ENCODE measurements at regions not wholly inside any gene's neighbourhood (a gene's known extent, or its start where the extent isn't known, plus 50 kb on each side); places are given as distances from the start of the nearest gene placed in this dataset.
"Not testable (repeated sequence)": the region's sequence is repeated elsewhere in the genome, so short reads cannot be mapped to it uniquely, and the experiment has no call there.

- no peak for DNase-seq
Observed at GRCh38 chr5:167358868-167359492, 932.5 kb upstream of the WWC1 start.

GRCh38 chr5:167361795-167362194, 929.6 kb upstream of the WWC1 start:
- DNase-seq, result no peak

- no peak for DNase-seq
Observed at GRCh38 chr5:167363065-167363464, 928.4 kb upstream of the WWC1 start.

GRCh38 chr5:167375125-167375524, 916.3 kb upstream of the WWC1 start:
- DNase-seq, result no peak

- no peak for DNase-seq
Observed at GRCh38 chr5:167378894-167379723, 912.3 kb upstream of the WWC1 start.

- no peak for DNase-seq
Observed at GRCh38 chr5:167381457-167381856, 910.0 kb upstream of the WWC1 start.

- DNase-seq, result no peak
Observed at GRCh38 chr5:167389537-167389936, 901.9 kb upstream of the WWC1 start.

- DNase-seq, result not testable (repeated sequence)
Observed at GRCh38 chr5:167391286-167391685, 900.2 kb upstream of the WWC1 start.

- no peak for DNase-seq
Observed at GRCh38 chr5:167392240-167392639, 899.2 kb upstream of the WWC1 start.

- no peak for DNase-seq
Observed at GRCh38 chr5:167393358-167393757, 898.1 kb upstream of the WWC1 start.

- DNase-seq, result no peak
Observed at GRCh38 chr5:167402671-167403070, 888.8 kb upstream of the WWC1 start.

GRCh38 chr5:167406513-167406912, 884.9 kb upstream of the WWC1 start:
- DNase-seq, result no peak

GRCh38 chr5:167412556-167412955, 878.9 kb upstream of the WWC1 start:
- no peak for DNase-seq

- no peak for DNase-seq
Observed at GRCh38 chr5:167413506-167413905, 877.9 kb upstream of the WWC1 start.

- DNase-seq, result no peak
Observed at GRCh38 chr5:167414611-167415010, 876.8 kb upstream of the WWC1 start.

GRCh38 chr5:167415779-167416746, 875.4 kb upstream of the WWC1 start:
- no peak for DNase-seq

- DNase-seq, result no peak
Observed at GRCh38 chr5:167417662-167418061, 873.8 kb upstream of the WWC1 start.

GRCh38 chr5:167425161-167425560, 866.3 kb upstream of the WWC1 start:
- no peak for DNase-seq

GRCh38 chr5:167426501-167426900, 864.9 kb upstream of the WWC1 start:
- DNase-seq, result no peak

GRCh38 chr5:167427641-167428040, 863.8 kb upstream of the WWC1 start:
- DNase-seq, result not testable (repeated sequence)

GRCh38 chr5:167440846-167441245, 850.6 kb upstream of the WWC1 start:
- DNase-seq, result no peak

- DNase-seq, result no peak
Observed at GRCh38 chr5:167442922-167443321, 848.5 kb upstream of the WWC1 start.
